K562 (cell line): ENCODE measurements at regions not wholly inside any gene's neighbourhood (a gene's known extent, or its start where the extent isn't known, plus 50 kb on each side); places are given as distances from the start of the nearest gene placed in this dataset.
"Not testable (repeated sequence)": the region's sequence is repeated elsewhere in the genome, so short reads cannot be mapped to it uniquely, and the experiment has no call there.

ENCODE experiments used
- ATAC-seq: fragments of 200-7000 bp; cut with Tn5 transposase; 3 replicates; pipeline ENCODE4 v1.9.1; 2020; ENCODE audit warnings: moderate library complexity
- BruUV-seq: library from RNA; stranded (reverse); fragments of 400-500 nt; replicated peaks from 2 replicates; lab custom pipeline; 2021; lab: Mats Ljungman, UMichigan
- CTCF ChIA-PET: fragments of 300-600 bp; formaldehyde crosslinking; extraction: SDS; loops from one replicate; lab custom pipeline; 2021; ENCODE audit warnings: low intra/inter-chr PET ratio; lab: Yijun Ruan, JAX
- POLR2A ChIA-PET: fragments of 300-600, 350-650 bp; sonication (Branson Sonifier 250); formaldehyde crosslinking; extraction: SDS; loops from one replicate; lab custom pipeline; 2021; ENCODE audit warnings: antibody characterized with exemption, inconsistent platforms; lab: Yijun Ruan, JAX
- DNase-seq, 4 experiments: peaks; one replicate each; pipeline versions ENCODE4 v3.0.0 to v3.0.0-alpha.2; 2011 to 2018; ENCODE audit warnings: low spot score in 3 of 4, mixed read lengths in 3 of 4; ENCODE audit errors: extremely low read depth in 1 of 4
- FAIRE-seq: peaks from 2 replicates; lab custom pipeline; 2011; peaks lifted over from hg19 to GRCh38; lab: Jason Lieb, UNC
- H2AFZ ChIP-seq: 2 replicates; pipeline ENCODE4 v1.6.0; 2011; ENCODE audit warnings: low read depth, low read length, control low read depth, inconsistent platforms
- H3K27ac ChIP-seq: fragments of 200-600 bp; 3 replicates; pipeline ENCODE4 v1.8.0; 2011; ENCODE audit warnings: low read depth, mild to moderate bottlenecking, control low read depth, inconsistent platforms, low read length, moderate library complexity, mixed read lengths; ENCODE audit errors: extremely low read depth
- H3K27me3 ChIP-seq, 2 experiments: fragments of 300-600 bp in 1 of 2; 2 replicates in 1 of 2; 3 replicates in 1 of 2; pipeline versions ENCODE4 v1.6.0 to v1.8.0; 2011; ENCODE audit warnings: inconsistent platforms in 2 of 2, low read length in 2 of 2, mild to moderate bottlenecking in 1 of 2, mixed read lengths in 1 of 2, moderate library complexity in 1 of 2; ENCODE audit not compliant: control insufficient read depth in 2 of 2, insufficient read depth in 2 of 2
- H3K36me3 ChIP-seq: fragments of 300-600 bp; 3 replicates; pipeline ENCODE4 v1.8.0; 2011; ENCODE audit warnings: mild to moderate bottlenecking, low read length, inconsistent platforms; ENCODE audit not compliant: control insufficient read depth, insufficient read depth
- H3K4me1 ChIP-seq, 2 experiments: fragments of 200-600 bp in 1 of 2; replicated peaks in 1 of 2; 2 replicates in 1 of 2; 3 replicates in 1 of 2; pipeline versions ENCODE4 v1.5.1 to v1.8.0; 2011; ENCODE audit warnings: inconsistent platforms in 2 of 2, low read length in 2 of 2, mild to moderate bottlenecking in 1 of 2, mixed read lengths in 1 of 2, moderate library complexity in 1 of 2; ENCODE audit not compliant: control insufficient read depth in 2 of 2, insufficient read depth in 2 of 2
- H3K4me2 ChIP-seq: 2 replicates; pipeline ENCODE4 v1.6.1; 2011; ENCODE audit warnings: low read length, control low read depth, inconsistent platforms, mixed read lengths; ENCODE audit not compliant: insufficient read depth
- H3K4me3 ChIP-seq: fragments of 200-600 bp; sonication (generic), shearing (Covaris generic); 2 replicates; pipeline ENCODE4 v1.5.1; 2016; ENCODE audit warnings: control low read depth, inconsistent platforms
- H3K79me2 ChIP-seq: fragments of 200-600 bp; 3 replicates; pipeline ENCODE4 v1.8.0; 2011; ENCODE audit warnings: low read length, inconsistent platforms; ENCODE audit not compliant: control insufficient read depth, insufficient read depth
- H3K9ac ChIP-seq, 2 experiments: 2 replicates each; pipeline versions ENCODE4 v1.6.0 to v1.6.1; 2011; ENCODE audit warnings: low read depth in 2 of 2, low read length in 2 of 2, control low read depth in 1 of 2, inconsistent platforms in 1 of 2, mild to moderate bottlenecking in 1 of 2, mixed read lengths in 1 of 2; ENCODE audit not compliant: insufficient read depth in 1 of 2
- H3K9me1 ChIP-seq: one replicate; pipeline ENCODE4 v1.6.0; 2011; ENCODE audit warnings: inconsistent platforms, mild to moderate bottlenecking, low read length, moderate library complexity; ENCODE audit not compliant: control insufficient read depth, insufficient read depth
- H3K9me3 ChIP-seq: replicated peaks from 2 replicates; pipeline ENCODE4 v1.5.1; 2011; ENCODE audit warnings: low read depth, low read length, inconsistent platforms; ENCODE audit not compliant: control insufficient read depth, insufficient read depth
- H4K20me1 ChIP-seq: replicated peaks from 2 replicates; pipeline ENCODE4 v1.6.1; 2011; ENCODE audit warnings: low read length, inconsistent platforms, mixed read lengths; ENCODE audit not compliant: control insufficient read depth, insufficient read depth
- FOXK1 ChIP-seq: sonication (generic); formaldehyde crosslinking; IDR thresholded peaks from 2 replicates; pipeline ENCODE4 v1.8.0; 2022; ENCODE audit warnings: missing genetic modification reagents, mild to moderate bottlenecking, borderline replicate concordance
- NCOA2 ChIP-seq, 2 experiments: fragments of 450-650 bp; IDR thresholded peaks; 2 replicates each; pipeline ENCODE4 v1.6.1; 2018; ENCODE audit warnings: mild to moderate bottlenecking in 2 of 2, moderate library complexity in 1 of 2; ENCODE audit not compliant: partially characterized antibody in 2 of 2
- PCBP1 ChIP-seq: fragments of 200-400 bp; formaldehyde crosslinking; IDR thresholded peaks from 2 replicates; pipeline ENCODE4 v1.6.1; 2018; ENCODE audit warnings: mild to moderate bottlenecking, low read depth, low read length; ENCODE audit not compliant: poor library complexity, severe bottlenecking
- ZNF277 ChIP-seq: fragments of 250-450 bp; sonication (Bioruptor Pico); IDR thresholded peaks from 2 replicates; pipeline ENCODE4 v1.8.0; 2022; ENCODE audit warnings: inconsistent platforms, mild to moderate bottlenecking, moderate library complexity, borderline replicate concordance
- WGBS: fragments of 100-300 bp; shearing (Covaris generic); methylation state at CpG from one replicate; pipeline ENCODE4 v1.1.6; 2016; ENCODE audit warnings: low coverage, mixed read lengths; ENCODE audit not compliant: insufficient coverage; ENCODE audit errors: missing lambda C conversion rate; 5-methylcytosine and 5-hydroxymethylcytosine counted together
- in situ Hi-C: fragments of 300-500 bp; cut with MboI; formaldehyde crosslinking; loops from 4 replicates; pipeline ENCODE4 v1.15.0; 2018; ENCODE audit warnings: inconsistent platforms, mixed read lengths
- intact Hi-C: fragments of 100-400 bp; cut with micrococcal nuclease; formaldehyde crosslinking; loops from 2 replicates; pipeline ENCODE4 v1.14.2; 2022

DNA sequence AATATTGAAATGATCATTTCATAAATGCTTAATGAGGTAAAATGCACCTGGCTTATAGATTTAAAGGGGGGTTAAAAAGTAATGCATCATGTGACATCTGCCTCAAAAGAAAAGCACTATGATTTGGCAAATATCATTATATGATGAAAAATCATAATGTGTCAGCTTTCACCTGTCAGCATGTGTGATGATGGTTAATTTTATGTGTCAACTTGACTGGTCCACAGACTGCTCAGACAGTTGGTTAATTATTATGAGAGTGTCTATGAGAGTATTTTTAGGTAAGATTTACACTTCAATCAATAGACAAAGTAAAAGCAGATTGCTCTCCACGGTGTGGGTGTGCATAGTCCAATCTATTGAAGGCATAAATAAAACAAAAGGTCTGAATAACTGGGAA is 1986.7 kb downstream of the PCDH7 start (continued):
- TF ChIP-seq ZNF277 (no peak), PCBP1 (no peak), NCOA2 (IDR thresholded peaks at IDR 0.05; ENCODE audit: partially characterized antibody in 2 of 2) (no peak), FOXK1 (no peak)

DNA sequence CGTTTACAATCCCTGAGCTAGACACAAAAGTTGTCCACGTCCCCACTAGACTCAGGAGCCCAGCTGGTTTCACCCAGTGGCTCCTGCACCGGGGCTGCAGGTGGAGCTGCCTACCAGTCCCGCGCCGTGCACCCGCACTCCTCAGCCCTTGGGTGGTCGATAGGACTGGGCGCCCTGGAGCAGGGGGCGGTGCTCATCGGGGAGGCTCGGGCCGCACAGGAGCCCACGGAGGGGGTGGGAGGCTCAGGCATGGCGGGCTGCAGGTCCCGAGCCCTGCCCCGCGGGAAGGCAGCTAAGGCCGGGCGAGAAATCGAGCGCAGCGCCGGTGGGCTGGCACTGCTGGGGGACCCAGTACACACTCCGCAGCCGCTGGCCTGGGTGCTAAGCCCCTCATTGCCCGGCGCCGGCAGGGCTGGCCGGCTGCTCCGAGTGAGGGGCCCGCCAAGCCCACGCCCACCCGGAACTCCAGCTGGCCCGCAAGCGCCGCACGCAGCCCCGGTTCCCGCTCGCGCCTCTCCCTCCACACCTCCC is 1996.0 kb downstream of the PCDH7 start:
- H2AFZ ChIP-seq, DNase-seq, in situ Hi-C loops, H3K4me1 ChIP-seq, H3K4me3 ChIP-seq, CTCF ChIA-PET, H3K36me3 ChIP-seq, POLR2A ChIA-PET, H3K9me3 ChIP-seq, H4K20me1 ChIP-seq, H3K27ac ChIP-seq, ATAC-seq, BruUV-seq, intact Hi-C loops, FAIRE-seq, H3K9me1 ChIP-seq, H3K9ac ChIP-seq, H3K27me3 ChIP-seq, H3K79me2 ChIP-seq, H3K4me2 ChIP-seq: not testable (repeated sequence)
- 0% methylated on average over 9 of the region's 42 CpGs for WGBS
